ENCODE measurements at regions not wholly inside any gene's neighbourhood (a gene's known extent, or its start where the extent isn't known, plus 50 kb on each side); places are given as distances from the start of the nearest gene placed in this dataset.
"Not testable (repeated sequence)": the region's sequence is repeated elsewhere in the genome, so short reads cannot be mapped to it uniquely, and the experiment has no call there.

DNA sequence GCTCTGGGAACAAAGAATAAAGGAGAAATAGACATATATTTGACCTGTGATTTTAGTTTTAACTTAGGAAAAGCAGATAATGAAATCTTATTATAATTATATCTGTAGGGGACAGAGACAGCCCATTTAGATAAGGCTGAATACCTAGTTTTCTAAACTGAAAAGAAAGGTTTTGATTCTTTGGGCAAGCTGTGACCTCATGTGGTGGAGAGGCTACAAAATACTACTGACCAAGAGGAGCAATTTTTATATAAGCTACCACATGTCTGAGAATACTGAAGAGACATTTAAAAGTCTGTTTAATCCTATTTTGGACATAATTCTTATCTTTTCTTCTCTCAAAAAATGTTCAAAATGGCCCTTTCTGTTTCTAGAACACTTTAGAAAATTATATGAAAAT, 271.0 kb downstream of the MTERF1 start:
- Histone ChIP-seq H3K36me3 (ENCODE audit: control insufficient read depth, insufficient read depth, low read length) (no peaks in the 10 kb centered on the region), H3K27me3 (replicated peaks; ENCODE audit: control insufficient read depth, insufficient read depth, low read length) (no peaks in the 10 kb centered on the region), H3K4me3 (replicated peaks; ENCODE audit: low read depth, low read length) (no peak overlapping the region)
- no peak for DNase-seq (ENCODE audit: extremely low read depth, insufficient read length)
- TF ChIP-seq CTCF (IDR thresholded peaks at IDR 0.05; ENCODE audit: insufficient read depth, low read length, poor library complexity, severe bottlenecking): no peak

DNA sequence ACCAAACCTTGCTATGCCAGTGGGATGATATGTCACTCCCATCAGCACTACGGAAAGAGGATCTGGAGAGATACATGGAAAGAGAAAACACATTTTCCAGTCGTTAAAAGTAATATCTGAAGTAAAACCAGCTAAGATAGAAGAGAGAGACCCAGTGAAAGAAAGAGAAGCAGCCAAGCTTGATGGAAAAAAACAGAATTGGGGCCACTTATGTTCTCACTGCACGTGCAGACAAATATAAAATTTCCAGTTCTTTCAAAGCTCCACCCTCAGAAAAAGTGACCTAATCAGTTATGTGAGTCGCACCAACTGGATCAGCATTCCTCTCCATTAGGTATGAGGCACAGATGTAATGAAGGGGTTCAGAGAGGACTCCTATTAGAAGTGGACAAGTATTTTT, 266.1 kb downstream of the MTERF1 start:
- no peak for TF ChIP-seq CTCF (IDR thresholded peaks at IDR 0.05; ENCODE audit: insufficient read depth, low read length, poor library complexity, severe bottlenecking)
- Histone ChIP-seq H3K4me3 (replicated peaks; ENCODE audit: low read depth, low read length) (no peak overlapping the region), H3K27me3 (replicated peaks; ENCODE audit: control insufficient read depth, insufficient read depth, low read length) (no peaks in the 10 kb centered on the region), H3K36me3 (ENCODE audit: control insufficient read depth, insufficient read depth, low read length) (no peaks in the 10 kb centered on the region)
- no peak for DNase-seq (ENCODE audit: extremely low read depth, insufficient read length)

DNA sequence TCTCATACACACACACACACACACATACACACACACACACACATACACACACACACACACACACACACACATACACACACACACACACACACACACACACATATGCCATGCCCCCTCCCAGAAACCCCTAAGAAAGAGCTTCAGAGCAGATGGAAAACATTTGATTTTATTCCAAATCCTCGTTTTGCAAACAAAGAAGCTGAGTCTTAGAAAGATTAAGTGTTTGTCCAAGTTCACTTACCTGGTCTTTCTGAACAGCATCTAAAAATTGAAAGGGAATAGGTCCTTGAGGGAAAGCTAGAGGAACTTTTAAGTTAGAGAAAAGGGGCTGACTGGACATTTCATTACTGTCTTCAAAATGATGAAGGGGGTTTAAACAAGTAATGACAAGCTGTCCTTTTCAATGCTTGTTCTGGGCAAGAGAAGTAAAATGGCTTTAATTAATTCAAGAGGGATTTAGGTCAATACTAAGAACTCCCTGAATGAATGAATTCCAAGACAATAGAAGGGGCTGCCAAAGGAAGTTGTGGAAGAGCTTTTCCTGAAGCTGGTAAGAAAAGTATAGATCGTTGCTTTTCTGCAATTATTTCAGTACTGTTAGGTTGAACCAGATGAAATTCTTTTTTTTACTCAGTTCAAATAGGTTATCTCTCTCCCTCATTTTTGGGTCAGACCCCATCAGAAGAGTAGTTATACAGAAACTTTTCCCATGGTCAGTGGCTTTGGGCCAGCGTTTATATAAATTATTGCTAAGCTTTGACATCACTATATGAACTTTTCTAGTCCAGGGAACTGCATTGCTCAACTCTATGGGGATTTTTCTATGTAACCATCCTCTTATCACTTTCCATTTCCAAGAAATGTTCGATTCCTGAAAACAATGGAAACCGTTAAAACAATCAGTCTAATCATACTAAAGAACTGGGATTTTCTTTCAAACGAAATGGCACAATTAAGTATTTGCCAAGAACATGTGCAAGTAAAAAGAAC, 261.4 kb downstream of the MTERF1 start:
- Histone ChIP-seq H3K4me3 (replicated peaks; ENCODE audit: low read depth, low read length) (no peak overlapping the region), H3K27me3 (replicated peaks; ENCODE audit: control insufficient read depth, insufficient read depth, low read length) (no peaks in the 10 kb centered on the region; the same call in 1 of the 2 replicates), H3K36me3 (ENCODE audit: control insufficient read depth, insufficient read depth, low read length) (no peaks in the 10 kb centered on the region)
- TF ChIP-seq CTCF (IDR thresholded peaks at IDR 0.05; ENCODE audit: insufficient read depth, low read length, poor library complexity, severe bottlenecking): no peak
- DNase-seq (ENCODE audit: extremely low read depth, insufficient read length): no peak

DNA sequence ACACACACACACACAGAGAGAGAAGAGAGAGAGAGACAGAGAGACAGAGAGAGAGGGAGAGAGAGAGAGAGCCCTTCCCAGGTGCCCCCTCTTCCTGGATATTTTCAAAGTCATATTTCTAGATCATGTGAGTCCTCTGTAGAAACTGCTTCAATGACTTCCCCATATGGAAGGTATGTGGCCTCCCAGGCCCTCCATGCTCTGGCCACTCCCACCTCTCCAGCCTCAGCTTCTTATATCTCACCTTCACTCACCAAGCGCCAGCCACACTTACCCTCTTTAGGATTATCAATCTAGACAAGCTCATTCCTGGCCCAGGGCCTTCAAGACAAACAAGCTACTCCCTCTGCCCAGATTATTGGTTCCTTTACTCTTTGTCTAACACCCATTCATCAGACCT, 259.7 kb downstream of the MTERF1 start:
- Histone ChIP-seq H3K27me3 (replicated peaks; ENCODE audit: control insufficient read depth, insufficient read depth, low read length) (no peaks in the 10 kb centered on the region; the same call in 1 of the 2 replicates), H3K4me3 (replicated peaks; ENCODE audit: low read depth, low read length) (no peak overlapping the region), H3K36me3 (ENCODE audit: control insufficient read depth, insufficient read depth, low read length) (no peaks in the 10 kb centered on the region)
- no peak for DNase-seq (ENCODE audit: extremely low read depth, insufficient read length)
- TF ChIP-seq CTCF (IDR thresholded peaks at IDR 0.05; ENCODE audit: insufficient read depth, low read length, poor library complexity, severe bottlenecking): no peak

- not testable (repeated sequence) for DNase-seq (ENCODE audit: extremely low read depth, insufficient read length); H3K36me3 ChIP-seq (ENCODE audit: control insufficient read depth, insufficient read depth, low read length); H3K4me3 ChIP-seq (replicated peaks; ENCODE audit: low read depth, low read length); H3K27me3 ChIP-seq (replicated peaks; ENCODE audit: control insufficient read depth, insufficient read depth, low read length)
Measured at GRCh38 chr7:91627324-91627723, 253.2 kb downstream of the MTERF1 start.

DNA sequence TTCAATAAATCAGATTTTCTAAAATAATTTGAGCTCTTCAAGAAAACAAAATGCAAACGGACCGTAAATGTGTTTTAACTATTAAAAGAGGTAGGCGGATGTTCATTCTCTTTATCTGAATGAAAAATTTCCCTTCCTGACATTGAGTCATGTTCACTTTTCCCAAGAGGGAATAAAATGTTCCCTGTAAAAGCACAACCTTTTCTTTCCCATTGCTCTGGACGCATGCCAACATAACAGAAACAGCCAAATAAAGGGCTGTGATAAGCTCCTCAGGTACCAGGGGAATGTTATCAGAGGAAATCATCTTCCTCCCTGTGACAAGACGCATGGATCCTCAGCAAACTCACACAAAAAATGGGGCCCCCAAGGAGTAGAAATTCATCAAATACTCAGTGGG, 251.8 kb downstream of the MTERF1 start:
- Histone ChIP-seq H3K27me3 (replicated peaks; ENCODE audit: control insufficient read depth, insufficient read depth, low read length) (no peaks in the 10 kb centered on the region), H3K4me3 (replicated peaks; ENCODE audit: low read depth, low read length) (no peak overlapping the region), H3K36me3 (ENCODE audit: control insufficient read depth, insufficient read depth, low read length) (no peaks in the 10 kb centered on the region)
- DNase-seq (ENCODE audit: extremely low read depth, insufficient read length): no peak
- no peak for TF ChIP-seq CTCF (IDR thresholded peaks at IDR 0.05; ENCODE audit: insufficient read depth, low read length, poor library complexity, severe bottlenecking)
